ENCODE measurements at regions not wholly inside any gene's neighbourhood (a gene's known extent, or its start where the extent isn't known, plus 50 kb on each side); places are given as distances from the start of the nearest gene placed in this dataset.
"Not testable (repeated sequence)": the region's sequence is repeated elsewhere in the genome, so short reads cannot be mapped to it uniquely, and the experiment has no call there.

DNA sequence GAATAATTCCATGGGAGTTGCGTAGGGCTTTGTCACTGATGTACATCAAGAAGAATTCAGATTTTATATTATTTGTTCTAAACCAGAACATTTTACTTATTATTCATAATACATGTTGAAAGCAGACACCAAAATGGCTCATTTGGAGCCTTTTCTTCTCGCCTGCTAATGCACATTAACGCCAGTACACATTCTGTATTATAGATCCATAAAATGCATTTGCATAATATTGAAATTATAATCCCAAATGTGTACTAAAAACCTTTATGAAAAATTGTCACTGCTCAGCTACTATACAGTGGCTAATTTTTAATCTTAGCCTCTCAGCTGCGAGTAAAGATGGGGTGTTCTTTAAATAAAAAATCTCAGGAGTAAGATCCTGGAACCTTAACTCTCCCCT, 452.2 kb upstream of the HNRNPA3 start:
- no peak for DNase-seq (ENCODE audit: low read depth, low spot score)

- no peak for DNase-seq (ENCODE audit: low read depth, low spot score)
These were observed 449.5 kb upstream of the HNRNPA3 start for GRCh38 chr2:176763130-176763529.

- no peak for DNase-seq (ENCODE audit: low read depth, low spot score)
These were observed 448.7 kb upstream of the HNRNPA3 start for GRCh38 chr2:176763851-176764404.

- DNase-seq (ENCODE audit: low read depth, low spot score): no peak
These were observed 447.7 kb upstream of the HNRNPA3 start for GRCh38 chr2:176764921-176765320.

GRCh38 chr2:176766005-176766404, 446.6 kb upstream of the HNRNPA3 start:
- no peak for DNase-seq (ENCODE audit: low read depth, low spot score)

- no peak for DNase-seq (ENCODE audit: low read depth, low spot score)
These were observed 444.4 kb upstream of the HNRNPA3 start for GRCh38 chr2:176768185-176768584.

DNA sequence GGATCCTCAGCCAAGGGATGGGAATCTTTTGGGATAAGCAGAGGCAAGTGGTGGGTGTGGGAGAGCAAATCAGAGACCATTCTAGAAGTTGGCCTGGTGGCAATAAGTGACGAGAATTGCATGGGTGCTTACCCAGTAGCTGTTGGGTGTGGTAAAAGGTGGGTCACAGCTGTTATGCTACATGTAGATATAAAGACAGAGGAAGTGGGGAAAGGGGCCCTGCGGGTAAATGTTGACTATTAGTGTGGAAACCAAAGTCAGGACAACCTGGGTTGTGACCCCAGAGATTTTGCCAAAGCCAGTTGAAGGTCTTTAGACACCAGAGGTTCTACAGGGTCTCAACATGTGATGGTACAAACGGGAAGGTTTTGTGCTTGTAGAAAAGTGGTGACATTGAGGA, 443.6 kb upstream of the HNRNPA3 start:
- DNase-seq (ENCODE audit: low read depth, low spot score): no peak

GRCh38 chr2:176769499-176770370, 442.9 kb upstream of the HNRNPA3 start:
- no peak for DNase-seq (ENCODE audit: low read depth, low spot score)

DNA sequence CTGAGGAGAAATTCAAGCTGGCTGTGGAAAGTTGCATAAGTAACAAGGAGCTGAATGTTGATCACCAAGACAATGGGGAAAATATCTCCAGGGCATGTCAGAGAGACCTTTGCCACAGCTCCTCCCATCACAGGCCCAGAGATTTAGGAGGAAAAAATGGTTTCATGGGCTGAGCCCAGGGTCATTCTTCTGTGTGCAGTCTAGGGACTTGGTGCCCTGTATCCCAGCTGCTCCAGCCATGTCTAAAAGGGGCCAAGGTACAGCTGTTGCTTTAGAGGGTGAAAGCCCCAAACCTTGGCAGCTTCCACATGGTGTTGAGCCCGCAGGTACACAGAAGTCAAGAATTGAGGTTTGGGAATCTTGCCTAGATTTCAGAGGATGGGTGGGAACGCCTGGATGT, 439.8 kb upstream of the HNRNPA3 start:
- DNase-seq (ENCODE audit: low read depth, low spot score): no peak

GRCh38 chr2:176774766-176775451, 437.7 kb upstream of the HNRNPA3 start:
- no peak for DNase-seq (ENCODE audit: low read depth, low spot score)

GRCh38 chr2:176777262-176777661, 435.3 kb upstream of the HNRNPA3 start:
- no peak for DNase-seq (ENCODE audit: low read depth, low spot score)

- DNase-seq (ENCODE audit: low read depth, low spot score): no peak
These were observed 432.7 kb upstream of the HNRNPA3 start for GRCh38 chr2:176779917-176780316.

- no peak for DNase-seq (ENCODE audit: low read depth, low spot score)
These were observed 432.2 kb upstream of the HNRNPA3 start for GRCh38 chr2:176780348-176780747.

DNA sequence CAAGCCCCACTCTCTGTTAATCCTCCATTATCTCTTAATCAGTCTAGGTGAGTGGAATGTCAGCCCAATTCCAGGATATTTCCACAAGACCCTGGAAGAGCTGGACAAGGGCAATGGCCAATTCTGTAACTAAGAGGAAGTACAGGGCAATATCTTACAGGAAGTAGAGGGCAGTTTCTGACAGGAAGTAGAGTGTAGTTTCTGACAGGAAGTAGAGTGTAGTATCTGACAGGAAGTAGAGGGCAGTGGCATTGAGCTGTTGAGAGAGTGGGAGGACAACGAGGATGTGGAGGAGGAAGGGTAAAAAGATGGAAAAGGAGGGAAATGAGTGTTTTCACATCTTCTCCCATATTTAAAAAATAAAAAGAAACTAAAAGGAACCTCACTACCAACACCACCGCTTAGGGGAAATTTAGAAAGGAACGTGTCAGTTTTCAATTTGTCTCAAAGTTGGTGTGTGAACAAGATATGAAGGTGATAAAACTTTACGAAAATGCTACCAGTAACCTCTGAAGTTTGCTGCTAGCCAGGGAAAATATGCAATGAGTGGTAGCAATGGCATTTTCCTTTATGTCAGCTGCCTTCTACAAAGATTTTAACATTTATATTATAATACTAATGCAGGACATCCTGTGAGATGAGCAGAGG, 430.9 kb upstream of the HNRNPA3 start:
- DNase-seq (ENCODE audit: low read depth, low spot score): no peak

GRCh38 chr2:176784633-176785200, 427.9 kb upstream of the HNRNPA3 start:
- DNase-seq (ENCODE audit: low read depth, low spot score): no peak

DNA sequence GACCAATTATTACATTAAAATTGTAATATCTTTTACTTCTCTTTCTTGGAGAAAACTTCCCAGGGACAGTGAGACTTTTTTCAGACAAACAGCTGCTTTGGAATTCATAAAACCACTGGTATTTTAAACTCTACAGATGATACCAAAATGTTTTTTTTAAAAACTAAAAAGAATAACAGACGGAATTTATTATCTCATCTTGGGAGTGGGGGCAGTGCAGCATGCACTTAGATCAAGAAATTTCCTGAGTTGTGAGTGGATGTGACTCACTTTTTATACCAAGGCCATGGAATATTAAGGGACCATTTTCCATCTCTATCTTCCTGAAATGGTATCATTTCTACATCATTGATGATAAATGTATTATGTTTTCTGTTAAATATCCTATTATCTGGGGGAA, 422.8 kb upstream of the HNRNPA3 start:
- no peak for DNase-seq (ENCODE audit: low read depth, low spot score)

GRCh38 chr2:176790468-176790867, 422.1 kb upstream of the HNRNPA3 start:
- DNase-seq (ENCODE audit: low read depth, low spot score): no peak

DNA sequence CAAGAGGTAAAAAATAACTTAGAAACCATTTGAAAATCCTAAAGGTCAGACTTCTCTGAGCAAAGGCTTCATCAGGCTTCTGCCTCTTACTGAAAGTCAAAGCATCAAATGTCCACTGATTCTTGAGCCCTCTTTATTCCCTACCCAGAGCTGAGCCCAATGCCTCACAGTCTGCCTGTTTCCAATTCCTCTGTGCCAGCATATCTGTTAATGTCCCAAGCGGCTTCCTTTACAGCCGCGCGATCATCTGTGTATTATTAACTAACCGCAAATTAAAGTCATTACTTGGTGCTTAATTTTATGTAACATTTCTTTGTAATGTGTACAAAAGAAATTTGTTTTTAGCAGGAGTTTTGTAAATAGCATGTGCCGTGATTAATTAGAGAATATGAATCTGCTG, 418.8 kb upstream of the HNRNPA3 start:
- no peak for DNase-seq (ENCODE audit: low read depth, low spot score)

- no peak for DNase-seq (ENCODE audit: low read depth, low spot score)
These were observed 418.2 kb upstream of the HNRNPA3 start for GRCh38 chr2:176794392-176794791.

- no peak for DNase-seq (ENCODE audit: low read depth, low spot score)
These were observed 416.8 kb upstream of the HNRNPA3 start for GRCh38 chr2:176795823-176796222.

DNA sequence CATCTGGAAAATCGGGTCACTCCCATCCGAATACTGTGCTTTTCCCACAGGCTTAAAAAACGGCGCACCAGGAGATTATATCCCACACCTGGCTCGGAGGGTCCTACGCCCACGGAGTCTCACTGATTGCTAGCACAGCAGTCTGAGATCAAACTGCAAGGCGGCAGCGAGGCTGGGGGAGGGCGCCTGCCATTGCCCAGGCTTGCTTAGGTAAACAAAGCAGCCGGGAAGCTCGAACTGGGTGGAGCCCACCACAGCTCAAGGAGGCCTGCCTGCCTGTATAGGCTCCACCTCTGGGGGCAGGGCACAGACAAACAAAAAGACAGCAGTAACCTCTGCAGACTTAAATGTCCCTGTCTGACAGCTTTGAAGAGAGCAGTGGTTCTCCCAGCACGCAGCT, 415.9 kb upstream of the HNRNPA3 start:
- DNase-seq (ENCODE audit: low read depth, low spot score): not testable (repeated sequence)

GRCh38 chr2:176804392-176804791, 408.2 kb upstream of the HNRNPA3 start:
- DNase-seq (ENCODE audit: low read depth, low spot score): no peak
